ENCODE measurements at regions not wholly inside any gene's neighbourhood (a gene's known extent, or its start where the extent isn't known, plus 50 kb on each side); places are given as distances from the start of the nearest gene placed in this dataset.
"Not testable (repeated sequence)": the region's sequence is repeated elsewhere in the genome, so short reads cannot be mapped to it uniquely, and the experiment has no call there.

GRCh38 chr6:90463359-90463758, 123.5 kb downstream of the MAP3K7 start:
- no peak for DNase-seq (ENCODE audit: low read depth in 2 of 2, low spot score in 1 of 2)

- no peak for DNase-seq (ENCODE audit: low read depth in 2 of 2, low spot score in 1 of 2)
Measured at GRCh38 chr6:90462102-90462501, 124.8 kb downstream of the MAP3K7 start.

- no peak for DNase-seq (ENCODE audit: low read depth in 2 of 2, low spot score in 1 of 2)
Measured at GRCh38 chr6:90461383-90461782, 125.5 kb downstream of the MAP3K7 start.

GRCh38 chr6:90460051-90460450, 126.8 kb downstream of the MAP3K7 start:
- no peak for DNase-seq (ENCODE audit: low read depth in 2 of 2, low spot score in 1 of 2)

GRCh38 chr6:90459225-90459758, 127.6 kb downstream of the MAP3K7 start:
- no peak for DNase-seq (ENCODE audit: low read depth in 2 of 2, low spot score in 1 of 2)

GRCh38 chr6:90458353-90459224, 128.3 kb downstream of the MAP3K7 start:
- peak in 1 of 2 donors; percentile 53 for DNase-seq (ENCODE audit: low read depth in 2 of 2, low spot score in 1 of 2)

- no peak for DNase-seq (ENCODE audit: low read depth in 2 of 2, low spot score in 1 of 2)
Measured at GRCh38 chr6:90457867-90458259, 129.0 kb downstream of the MAP3K7 start.

- not testable (repeated sequence) for DNase-seq (ENCODE audit: low read depth in 2 of 2, low spot score in 1 of 2)
Measured at GRCh38 chr6:90456997-90457866, 129.6 kb downstream of the MAP3K7 start.

- DNase-seq (ENCODE audit: low read depth in 2 of 2, low spot score in 1 of 2): no peak
Measured at GRCh38 chr6:90456001-90456400, 130.9 kb downstream of the MAP3K7 start.

GRCh38 chr6:90454836-90455427, 131.9 kb downstream of the MAP3K7 start:
- DNase-seq (ENCODE audit: low read depth in 2 of 2, low spot score in 1 of 2): no peak

GRCh38 chr6:90450268-90450953, 136.5 kb downstream of the MAP3K7 start:
- DNase-seq (ENCODE audit: low read depth in 2 of 2, low spot score in 1 of 2): no peak

GRCh38 chr6:90449311-90449710, 137.6 kb downstream of the MAP3K7 start:
- DNase-seq (ENCODE audit: low read depth in 2 of 2, low spot score in 1 of 2): no peak

GRCh38 chr6:90448836-90449235, 138.0 kb downstream of the MAP3K7 start:
- no peak for DNase-seq (ENCODE audit: low read depth in 2 of 2, low spot score in 1 of 2)

- DNase-seq (ENCODE audit: low read depth in 2 of 2, low spot score in 1 of 2): no peak
Measured at GRCh38 chr6:90446164-90446563, 140.7 kb downstream of the MAP3K7 start.

- DNase-seq (ENCODE audit: low read depth in 2 of 2, low spot score in 1 of 2): no peak
Measured at GRCh38 chr6:90445533-90446108, 141.3 kb downstream of the MAP3K7 start.

GRCh38 chr6:90444160-90444714, 142.6 kb downstream of the MAP3K7 start:
- no peak for DNase-seq (ENCODE audit: low read depth in 2 of 2, low spot score in 1 of 2)

GRCh38 chr6:90442366-90442765, 144.5 kb downstream of the MAP3K7 start:
- DNase-seq (ENCODE audit: low read depth in 2 of 2, low spot score in 1 of 2): no peak

GRCh38 chr6:90440586-90441283, 144.1 kb upstream of the BACH2 start:
- no peak for DNase-seq (ENCODE audit: low read depth in 2 of 2, low spot score in 1 of 2)

GRCh38 chr6:90439586-90439985, 142.9 kb upstream of the BACH2 start:
- DNase-seq (ENCODE audit: low read depth in 2 of 2, low spot score in 1 of 2): no peak

- no peak for DNase-seq (ENCODE audit: low read depth in 2 of 2, low spot score in 1 of 2)
Measured at GRCh38 chr6:90436403-90436802, 139.8 kb upstream of the BACH2 start.
